ENCODE measurements at regions not wholly inside any gene's neighbourhood (a gene's known extent, or its start where the extent isn't known, plus 50 kb on each side); places are given as distances from the start of the nearest gene placed in this dataset.

DNA sequence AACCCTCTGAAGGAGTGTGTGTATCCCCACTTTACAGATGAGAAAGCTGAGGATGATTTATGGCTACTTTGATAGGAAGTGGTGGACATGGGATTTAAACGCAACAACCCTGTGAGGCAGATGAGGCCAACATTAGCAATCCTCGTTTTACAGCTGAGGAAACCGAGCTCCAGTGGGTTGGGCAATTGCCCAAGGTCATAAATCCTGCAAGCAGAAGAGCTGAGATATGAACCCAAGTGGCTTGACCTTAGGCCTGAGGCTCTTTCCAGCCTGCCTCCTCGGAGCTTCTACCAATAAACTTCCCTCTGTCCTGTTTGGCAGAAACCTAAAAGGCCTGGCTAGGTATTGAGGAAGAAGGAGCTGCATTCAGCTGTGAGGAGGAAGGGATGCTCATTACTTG is 185.5 kb upstream of the RBPJ start:
- Histone ChIP-seq H3K18ac (ENCODE audit: extremely low read depth, low read length) (no peak overlapping the region), H2BK5ac (ENCODE audit: low read depth, low read length) (no peak overlapping the region), H3K79me1 (ENCODE audit: low read depth, low read length) (no peaks in the 10 kb centered on the region), H2BK15ac (ENCODE audit: low read length) (no peak overlapping the region), H3K9me3 (ENCODE audit: insufficient read depth in 2 of 2, low read depth in 1 of 2, low read length in 1 of 2) (no peaks in the 10 kb centered on the region; a peak in 1 of 4 replicates), H4K91ac (replicated peaks; ENCODE audit: insufficient read length, low read length) (no peak overlapping the region), H3K9ac (replicated peaks in 1 of 4; ENCODE audit: extremely low read depth in 1 of 4, low read depth in 3 of 4, low read length in 3 of 4) (no peak overlapping the region), H4K20me1 (replicated peaks in 1 of 2; ENCODE audit: control insufficient read depth in 1 of 2, insufficient read depth in 2 of 2, low read length in 2 of 2) (no peaks in the 10 kb centered on the region), H3K4me2 (ENCODE audit: insufficient read depth in 1 of 2, low read depth in 2 of 2, low read length in 2 of 2) (no peak overlapping the region), H3K56ac (replicated peaks; ENCODE audit: insufficient read length, low read depth, low read length) (no peak overlapping the region), H3K36me3 (ENCODE audit: control insufficient read depth in 2 of 4, insufficient read depth in 4 of 4, low read length in 3 of 4) (no peaks in the 10 kb centered on the region), H2AFZ (ENCODE audit: low read length) (no peak overlapping the region), H3K4me1 (replicated peaks in 1 of 4; ENCODE audit: control insufficient read depth in 3 of 4, insufficient read depth in 4 of 4, low read length in 3 of 4) (peaks cover 0 to 3% (median 0%) of the 10 kb centered on the region in 4 experiments; a peak in 2 of 7 replicates), H4K5ac (ENCODE audit: insufficient read length, low read depth, low read length) (no peak overlapping the region), H3K23me2 (ENCODE audit: low read depth, low read length) (no peaks in the 10 kb centered on the region), H3K4ac (replicated peaks; ENCODE audit: insufficient read length, low read depth, low read length) (no peak overlapping the region), H2BK120ac (replicated peaks; ENCODE audit: low read depth, low read length) (no peak overlapping the region), H3K27ac (ENCODE audit: low read depth, low read length) (no peak overlapping the region), H3K14ac (ENCODE audit: insufficient read length) (no peak overlapping the region), H2BK20ac (ENCODE audit: low read length) (no peak overlapping the region), H3K27me3 (replicated peaks in 1 of 4; ENCODE audit: control insufficient read depth in 3 of 4, extremely low read depth in 1 of 4, insufficient read depth in 3 of 4, low read length in 3 of 4) (no peaks in the 10 kb centered on the region), H2BK12ac (ENCODE audit: low read depth, low read length) (no peak overlapping the region), H3K79me2 (ENCODE audit: control insufficient read depth in 1 of 2, insufficient read depth in 2 of 2, low read length in 2 of 2) (no peaks in the 10 kb centered on the region), H2AK5ac (ENCODE audit: low read depth, low read length) (no peak overlapping the region), H3K4me3 (ENCODE audit: extremely low read depth in 1 of 4, insufficient read depth in 2 of 4, low read depth in 3 of 4, low read length in 4 of 4) (no peak overlapping the region), H4K8ac (ENCODE audit: extremely low read depth, insufficient read depth, low read length) (no peak overlapping the region), H3K23ac (ENCODE audit: insufficient read length) (no peak overlapping the region)
- FAIRE-seq (no peak), DNase-seq (ENCODE audit: low read depth in 1 of 2, low spot score in 2 of 2) (no peak)
- ChIA-PET POLR2A (ENCODE audit: partially characterized antibody) (interaction anchor here (0.7 to 1.1 kb wide), 2 partner anchors 105 to 192 kb away, joined by 3 to 4 read pairs; no protein-coding TSS in a partner anchor), CTCF (ENCODE audit: partially characterized antibody) (interaction anchor here (0.6 to 3.9 kb wide), 11 partner anchors 8 to 274 kb away, joined by 3 to 17 read pairs (median 5); no protein-coding TSS in a partner anchor)
- TF ChIP-seq CREB1 (IDR thresholded peaks at IDR 0.05) (no peak), SRF (IDR thresholded peaks at IDR 0.05; ENCODE audit: low read depth, low read length) (no peak), SP4 (IDR thresholded peaks at IDR 0.05; ENCODE audit: low read length) (no peak), RFX5 (IDR thresholded peaks at IDR 0.05; ENCODE audit: borderline replicate concordance, low read depth, low read length) (no peak), HDAC2 (IDR thresholded peaks at IDR 0.05; ENCODE audit: borderline replicate concordance in 1 of 2, low read depth in 2 of 2, low read length in 2 of 2) (no peak)
- TF ChIP-seq, protein P1, sequence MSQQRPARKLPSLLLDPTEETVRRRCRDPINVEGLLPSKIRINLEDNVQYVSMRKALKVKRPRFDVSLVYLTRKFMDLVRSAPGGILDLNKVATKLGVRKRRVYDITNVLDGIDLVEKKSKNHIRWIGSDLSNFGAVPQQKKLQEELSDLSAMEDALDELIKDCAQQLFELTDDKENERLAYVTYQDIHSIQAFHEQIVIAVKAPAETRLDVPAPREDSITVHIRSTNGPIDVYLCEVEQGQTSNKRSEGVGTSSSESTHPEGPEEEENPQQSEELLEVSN (IDR thresholded peaks at IDR 0.05), result no peak
- 94% methylated on average over 4 of the region's 4 CpGs; no CpG with 5 or more reads in 1 of the 2 experiments for WGBS, 2 experiments (ENCODE audit: extremely low coverage in 1 of 2, insufficient coverage in 1 of 2, insufficient read length in 1 of 2, insufficient replicate concordance in 2 of 2, low coverage in 1 of 2, low lambda C conversion rate in 2 of 2, missing lambda C conversion rate in 1 of 2)

Data from H1 (cell line).